PC-3 (cell line): ENCODE measurements at regions not wholly inside any gene's neighbourhood (a gene's known extent, or its start where the extent isn't known, plus 50 kb on each side); places are given as distances from the start of the nearest gene placed in this dataset.
A peak's percentile ranks its signal among the peaks of the same experiment; 100 is the strongest.

Source experiments
- ATAC-seq: fragments of 200-7000 bp; cut with Tn5 transposase; 2 replicates; pipeline ENCODE4 v1.9.1; 2020; ENCODE audit warnings: mild to moderate bottlenecking, moderate library complexity
- BruUV-seq: library from RNA; stranded (reverse); fragments of 400-500 nt; replicated peaks from 2 replicates; lab custom pipeline; 2021; lab: Mats Ljungman, UMichigan
- CTCF ChIA-PET: fragments of 300-600 bp; sonication (Branson Sonifier 250); formaldehyde crosslinking; loops from one replicate; lab custom pipeline; 2022; ENCODE audit warnings: antibody characterized with exemption; lab: Charles Lee
- POLR2A ChIA-PET: fragments of 300-600 bp; sonication (Branson Sonifier 250); formaldehyde crosslinking; loops from one replicate; lab custom pipeline; 2022; ENCODE audit warnings: antibody characterized with exemption; ENCODE audit not compliant: unreplicated experiment; lab: Charles Lee
- DNase-seq: peaks from one replicate; pipeline ENCODE4 v3.0.0-alpha.2; 2015
- H2AFZ ChIP-seq: fragments of 300-600 bp; sonication (generic); 2 replicates; pipeline ENCODE4 v1.6.0; 2016; ENCODE audit warnings: antibody characterized with exemption, low read length
- H3F3A ChIP-seq: fragments of 300-600 bp; sonication (generic); one replicate; pipeline ENCODE4 v1.6.0; 2017; ENCODE audit warnings: antibody characterized with exemption, low read length, control low read depth, mild to moderate bottlenecking; ENCODE audit not compliant: unreplicated experiment
- H3K27ac ChIP-seq: fragments of 300-600 bp; sonication (generic); 2 replicates; pipeline ENCODE4 v1.5.1; 2016; ENCODE audit warnings: mild to moderate bottlenecking, low read length
- H3K27me3 ChIP-seq: fragments of 300-600 bp; sonication (generic); 2 replicates; pipeline ENCODE4 v1.6.1; 2016; ENCODE audit warnings: low read length, mixed read lengths
- H3K36me3 ChIP-seq: fragments of 300-600 bp; sonication (generic); 2 replicates; pipeline ENCODE4 v1.6.1; 2016; ENCODE audit warnings: low read depth, mixed run types, low read length, mixed read lengths
- H3K4me1 ChIP-seq: fragments of 300-600 bp; sonication (generic); 2 replicates; pipeline ENCODE4 v1.5.1; 2016; ENCODE audit warnings: low read length; ENCODE audit not compliant: insufficient read depth
- H3K4me2 ChIP-seq: fragments of 300-600 bp; sonication (generic); 2 replicates; pipeline ENCODE4 v1.6.0; 2016; ENCODE audit warnings: low read length
- H3K4me3 ChIP-seq: fragments of 300-600 bp; sonication (generic); 2 replicates; pipeline ENCODE4 v1.5.1; 2016; ENCODE audit warnings: mild to moderate bottlenecking, low read length, mixed read lengths
- H3K79me2 ChIP-seq: fragments of 300-600 bp; sonication (generic); 2 replicates; pipeline ENCODE4 v1.6.1; 2017; ENCODE audit warnings: low read length, mixed read lengths
- H3K9ac ChIP-seq: fragments of 300-600 bp; sonication (generic); 2 replicates; pipeline ENCODE4 v1.6.0; 2016; ENCODE audit warnings: mild to moderate bottlenecking, low read length
- H3K9me2 ChIP-seq: fragments of 300-600 bp; sonication (generic); replicated peaks from 2 replicates; pipeline ENCODE4 v1.6.1; 2016; ENCODE audit warnings: mixed run types, low read length, mixed read lengths
- H3K9me3 ChIP-seq: fragments of 300-600 bp; sonication (generic); 2 replicates; pipeline ENCODE4 v1.6.1; 2016; ENCODE audit warnings: low read length, mixed read lengths
- H4K20me1 ChIP-seq: fragments of 300-600 bp; sonication (generic); 2 replicates; pipeline ENCODE4 v1.6.1; 2016; ENCODE audit warnings: low read length, mixed read lengths
- EZH2 ChIP-seq: fragments of 300-600 bp; sonication (generic); IDR thresholded peaks from one replicate; pipeline ENCODE4 v1.6.1; 2017; ENCODE audit warnings: antibody characterized with exemption, mild to moderate bottlenecking, low read length; ENCODE audit not compliant: unreplicated experiment
- EZH2phosphoT487 ChIP-seq: fragments of 300-600 bp; sonication (generic); IDR thresholded peaks from 2 replicates; pipeline ENCODE4 v1.6.1; 2018; ENCODE audit warnings: mild to moderate bottlenecking, antibody characterized with exemption, low read length, borderline replicate concordance
- intact Hi-C: fragments of 100-400 bp; cut with micrococcal nuclease; formaldehyde crosslinking; loops from 2 replicates; pipeline ENCODE4 v1.9.0; 2023
- TF ChIP-seq, protein P1 (sequence below): fragments of 300-600 bp; sonication (generic); conservative IDR thresholded peaks from 2 replicates; pipeline ENCODE4 v1.5.1; 2017; ENCODE audit warnings: antibody characterized with exemption, low read depth, mild to moderate bottlenecking, low read length

DNA sequence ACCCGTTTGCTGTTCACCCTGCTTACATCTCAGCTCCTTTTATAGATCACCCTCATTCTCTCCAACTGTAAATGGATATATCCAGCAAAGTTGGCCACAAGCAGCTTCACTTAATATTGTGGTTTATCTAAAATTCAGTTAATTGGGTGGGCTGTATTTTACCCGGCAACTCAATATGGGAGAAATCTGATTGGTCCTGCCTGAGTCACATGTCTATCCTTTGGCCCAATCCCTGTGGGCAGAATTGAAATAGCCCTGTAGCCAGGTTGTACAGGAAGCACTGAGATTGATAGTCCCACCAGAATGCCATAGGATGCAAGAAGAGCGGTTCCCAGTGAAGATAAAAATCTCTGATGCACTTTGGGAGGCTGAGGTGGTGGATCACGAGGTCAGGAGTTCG lies 73.2 kb downstream of the AIPL1 start:
- Histone ChIP-seq H3F3A (peaks cover 3% of the 10 kb centered on the region), H3K9me3 (no peaks in the 10 kb centered on the region), H3K4me1 (peaks cover 16% of the 10 kb centered on the region), H3K27me3 (no peaks in the 10 kb centered on the region), H3K4me2 (no peak overlapping the region), H4K20me1 (no peaks in the 10 kb centered on the region), H3K27ac (no peak overlapping the region), H3K9me2 (no peaks in the 10 kb centered on the region), H3K9ac (no peak overlapping the region), H2AFZ (no peak overlapping the region), H3K36me3 (no peaks in the 10 kb centered on the region), H3K4me3 (no peak overlapping the region), H3K79me2 (no peaks in the 10 kb centered on the region)
- intact Hi-C loops, result no loop called here
- ATAC-seq, result no peak
- CTCF ChIA-PET, result no interaction called here
- POLR2A ChIA-PET, result no interaction called here
- no TSS peak for BruUV-seq
- no peak for TF ChIP-seq EZH2
- TF ChIP-seq EZH2phosphoT487, result no peak
- TF ChIP-seq, protein P1, sequence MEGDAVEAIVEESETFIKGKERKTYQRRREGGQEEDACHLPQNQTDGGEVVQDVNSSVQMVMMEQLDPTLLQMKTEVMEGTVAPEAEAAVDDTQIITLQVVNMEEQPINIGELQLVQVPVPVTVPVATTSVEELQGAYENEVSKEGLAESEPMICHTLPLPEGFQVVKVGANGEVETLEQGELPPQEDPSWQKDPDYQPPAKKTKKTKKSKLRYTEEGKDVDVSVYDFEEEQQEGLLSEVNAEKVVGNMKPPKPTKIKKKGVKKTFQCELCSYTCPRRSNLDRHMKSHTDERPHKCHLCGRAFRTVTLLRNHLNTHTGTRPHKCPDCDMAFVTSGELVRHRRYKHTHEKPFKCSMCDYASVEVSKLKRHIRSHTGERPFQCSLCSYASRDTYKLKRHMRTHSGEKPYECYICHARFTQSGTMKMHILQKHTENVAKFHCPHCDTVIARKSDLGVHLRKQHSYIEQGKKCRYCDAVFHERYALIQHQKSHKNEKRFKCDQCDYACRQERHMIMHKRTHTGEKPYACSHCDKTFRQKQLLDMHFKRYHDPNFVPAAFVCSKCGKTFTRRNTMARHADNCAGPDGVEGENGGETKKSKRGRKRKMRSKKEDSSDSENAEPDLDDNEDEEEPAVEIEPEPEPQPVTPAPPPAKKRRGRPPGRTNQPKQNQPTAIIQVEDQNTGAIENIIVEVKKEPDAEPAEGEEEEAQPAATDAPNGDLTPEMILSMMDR, result no peak
- DNase-seq, result peak; percentile 12

DNA sequence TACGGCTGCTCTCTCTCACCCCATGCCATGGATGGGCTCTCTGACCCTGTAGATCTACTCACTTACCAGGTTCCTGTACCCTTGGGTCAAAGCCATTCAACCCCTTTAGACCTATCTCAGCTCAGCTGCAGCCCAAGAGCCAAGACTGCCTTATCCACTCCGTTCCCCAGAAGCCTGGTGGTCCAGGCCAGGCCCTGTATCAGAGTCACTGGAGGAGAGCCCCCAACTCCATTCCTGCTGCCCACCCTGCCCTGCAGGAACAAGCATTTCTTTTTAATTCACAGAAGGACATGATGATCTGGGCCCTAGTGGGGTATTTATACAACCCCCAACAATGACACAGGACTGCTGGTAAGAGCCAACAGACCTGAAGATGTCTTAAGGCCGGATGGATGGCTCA lies 76.8 kb downstream of the AIPL1 start:
- H3K4me2 ChIP-seq, result no peak overlapping the region
- H3K4me1 ChIP-seq, result no peaks in the 10 kb centered on the region
- ChIA-PET POLR2A (no interaction called here), CTCF (no interaction called here)
- no peaks in the 10 kb centered on the region for H3F3A ChIP-seq
- H4K20me1 ChIP-seq, result no peaks in the 10 kb centered on the region
- no TSS peak for BruUV-seq
- DNase-seq (no peak), ATAC-seq (no peak)
- no peaks in the 10 kb centered on the region for H3K36me3 ChIP-seq
- no peaks in the 10 kb centered on the region for H3K9me2 ChIP-seq
- no peaks in the 10 kb centered on the region for H3K79me2 ChIP-seq
- TF ChIP-seq, protein P1, result no peak
- no peak for TF ChIP-seq EZH2phosphoT487
- TF ChIP-seq EZH2, result no peak
- no peak overlapping the region for H3K27ac ChIP-seq
- intact Hi-C loops, result no loop called here
- no peaks in the 10 kb centered on the region for H3K27me3 ChIP-seq
- no peak overlapping the region for H3K4me3 ChIP-seq
- H3K9ac ChIP-seq, result no peak overlapping the region
- no peak overlapping the region for H2AFZ ChIP-seq
- no peaks in the 10 kb centered on the region for H3K9me3 ChIP-seq

DNA sequence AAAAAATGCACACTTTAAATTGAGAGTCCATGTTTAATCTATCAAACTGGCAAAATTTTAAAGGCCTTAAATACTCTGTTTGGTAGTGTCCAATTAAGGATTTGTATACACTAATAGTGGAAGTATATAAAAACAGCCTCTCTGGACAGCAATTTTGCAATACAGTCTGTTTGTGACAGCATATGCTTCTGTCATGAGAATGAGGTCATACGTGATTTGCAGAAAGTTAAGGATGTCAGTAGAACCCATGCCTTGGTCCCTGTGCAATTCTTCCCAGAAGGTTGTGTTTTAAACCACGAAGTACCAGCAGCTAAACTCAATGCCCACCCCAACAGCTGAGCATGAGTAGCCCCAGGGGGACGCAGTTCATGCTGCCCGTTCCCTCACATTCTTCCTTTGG lies 78.4 kb downstream of the AIPL1 start:
- BruUV-seq, result no TSS peak
- Histone ChIP-seq H3K27me3 (no peaks in the 10 kb centered on the region), H3K27ac (no peak overlapping the region), H3K4me3 (no peak overlapping the region), H3K4me1 (no peaks in the 10 kb centered on the region), H2AFZ (no peak overlapping the region), H3K9me3 (no peaks in the 10 kb centered on the region), H3K4me2 (no peak overlapping the region), H3K9ac (no peak overlapping the region), H3K36me3 (no peaks in the 10 kb centered on the region), H3K9me2 (no peaks in the 10 kb centered on the region), H3F3A (no peaks in the 10 kb centered on the region), H4K20me1 (no peaks in the 10 kb centered on the region), H3K79me2 (no peaks in the 10 kb centered on the region)
- CTCF ChIA-PET, result no interaction called here
- DNase-seq, result no peak
- ATAC-seq, result no peak
- TF ChIP-seq EZH2phosphoT487 (no peak), EZH2 (no peak)
- TF ChIP-seq, protein P1, result no peak
- intact Hi-C loops, result no loop called here
- POLR2A ChIA-PET, result no interaction called here
